ENCODE measurements at regions not wholly inside any gene's neighbourhood (a gene's known extent, or its start where the extent isn't known, plus 50 kb on each side); places are given as distances from the start of the nearest gene placed in this dataset.

DNA sequence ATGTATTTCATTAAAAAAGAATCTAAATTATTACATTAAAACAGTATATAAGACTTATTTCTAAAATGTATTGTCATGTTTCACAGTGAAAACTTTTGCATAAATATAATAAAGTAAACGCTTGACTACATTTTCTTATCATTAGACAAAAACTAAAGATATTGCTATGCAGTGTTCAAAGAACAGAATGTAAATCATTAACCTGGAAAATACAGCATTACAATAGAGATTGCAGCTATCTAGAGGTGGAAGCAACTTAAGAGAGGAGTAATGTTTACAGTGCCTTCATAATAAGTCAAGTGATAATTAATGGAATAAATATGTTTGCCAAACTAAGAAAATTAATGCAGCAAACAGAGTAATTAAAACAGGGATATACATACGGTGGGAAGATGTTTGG is 940.9 kb downstream of the FSTL5 start:
- no peak for DNase-seq

DNA sequence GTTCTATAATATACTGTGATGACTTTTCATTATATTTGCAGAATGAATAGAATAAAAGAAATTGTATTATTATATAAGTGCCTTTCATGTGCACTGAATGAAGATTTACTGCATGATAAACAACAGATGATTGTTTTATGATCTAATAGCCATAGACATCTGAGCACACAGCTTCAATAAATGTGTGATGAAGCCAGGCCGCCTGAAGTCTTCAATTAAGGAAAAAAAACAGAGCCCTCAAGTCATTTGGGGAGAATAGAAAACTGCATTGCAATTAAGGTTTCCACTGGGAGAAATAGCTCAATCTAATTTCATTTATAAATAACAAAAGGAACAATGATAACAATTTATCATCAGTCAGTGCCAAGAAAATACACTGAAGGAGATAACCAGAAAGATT is 955.2 kb downstream of the FSTL5 start:
- DNase-seq: peak in 2 of 3 experiments; percentile 71 to 97

DNA sequence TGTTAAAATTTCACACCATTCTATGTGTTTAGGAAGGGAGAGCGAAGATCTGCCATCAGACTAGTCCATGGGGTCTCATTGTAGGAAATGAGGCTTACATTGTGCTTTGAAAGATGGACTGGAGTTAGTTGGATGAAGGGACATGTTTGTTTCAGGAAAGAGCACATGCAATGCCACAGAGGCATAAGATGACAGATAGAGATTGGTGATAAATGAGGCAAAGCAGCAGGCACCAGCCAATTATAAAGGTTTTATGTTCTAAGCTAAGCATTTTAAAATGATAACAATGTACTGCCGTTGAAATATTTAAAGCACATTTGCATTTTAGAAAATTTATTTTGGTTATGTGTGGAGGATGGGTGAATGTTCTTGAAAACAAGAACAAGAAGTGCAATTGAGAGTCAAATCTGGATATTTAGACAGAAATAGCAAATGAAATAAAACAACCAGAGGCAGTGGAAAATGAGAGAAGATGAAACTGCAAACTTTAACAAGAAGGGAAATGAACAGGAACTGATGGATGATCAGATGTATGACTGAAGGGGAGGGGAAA is 957.2 kb downstream of the FSTL5 start:
- DNase-seq: peak in 2 of 3 experiments; percentile 10 to 62

DNA sequence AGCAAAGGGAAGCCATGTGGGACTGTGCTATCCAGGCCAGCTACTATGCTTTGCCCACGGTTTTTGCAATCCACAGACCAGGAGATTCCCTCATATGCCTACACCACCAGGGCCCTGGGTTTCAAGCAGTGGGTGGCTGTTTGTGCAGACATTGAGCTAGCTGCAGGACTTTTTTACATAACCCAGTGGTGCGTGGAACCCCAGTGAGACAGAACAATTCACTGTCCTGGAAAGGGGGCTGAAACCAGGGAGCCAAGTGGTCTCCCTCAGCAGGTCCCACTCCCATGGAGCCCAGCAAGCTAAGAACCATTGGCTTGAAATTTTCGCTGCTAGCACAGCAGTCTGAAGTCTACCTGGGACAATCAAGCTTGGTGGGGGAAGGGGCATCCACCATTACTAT is 959.9 kb downstream of the FSTL5 start:
- DNase-seq: no peak

DNA sequence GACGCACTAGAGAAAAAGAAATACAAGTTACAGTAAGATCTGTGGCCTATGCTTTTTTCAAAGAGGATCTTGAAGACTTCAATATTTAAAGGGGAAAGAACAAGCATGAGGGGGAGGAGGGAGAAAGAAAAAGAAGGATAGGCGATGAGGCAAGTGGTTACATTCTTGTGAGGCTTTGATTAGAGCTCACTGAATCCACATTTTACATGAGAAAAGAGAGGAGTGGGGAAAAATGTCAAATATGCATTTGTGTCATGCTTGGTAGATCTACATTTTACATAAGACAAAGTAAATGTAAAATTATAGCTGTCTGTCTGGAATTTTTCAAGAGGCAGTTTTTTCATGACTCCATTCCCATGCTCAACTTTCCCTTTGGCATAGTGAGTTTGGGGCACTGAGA is 965.9 kb downstream of the FSTL5 start:
- DNase-seq: no peak

DNA sequence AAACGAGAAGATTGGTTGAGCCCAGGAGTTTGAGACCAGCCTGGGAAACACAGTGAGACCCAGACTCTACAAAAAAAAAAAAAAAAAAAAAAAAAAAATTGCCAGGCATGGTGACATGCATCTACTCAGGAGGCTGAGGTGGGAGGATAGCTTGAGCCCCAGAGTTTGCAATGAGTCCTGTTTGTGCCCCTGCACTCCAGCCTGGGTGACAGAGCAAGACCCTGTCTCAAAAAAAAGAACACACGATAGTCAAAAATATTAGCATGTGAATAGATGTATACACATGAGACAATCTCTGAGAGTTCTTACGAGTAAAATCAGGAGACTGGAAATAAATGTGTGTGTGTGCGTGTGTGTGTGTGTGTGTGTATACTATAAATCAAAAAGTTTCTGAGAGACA is 966.3 kb downstream of the FSTL5 start:
- no peak for DNase-seq

DNA sequence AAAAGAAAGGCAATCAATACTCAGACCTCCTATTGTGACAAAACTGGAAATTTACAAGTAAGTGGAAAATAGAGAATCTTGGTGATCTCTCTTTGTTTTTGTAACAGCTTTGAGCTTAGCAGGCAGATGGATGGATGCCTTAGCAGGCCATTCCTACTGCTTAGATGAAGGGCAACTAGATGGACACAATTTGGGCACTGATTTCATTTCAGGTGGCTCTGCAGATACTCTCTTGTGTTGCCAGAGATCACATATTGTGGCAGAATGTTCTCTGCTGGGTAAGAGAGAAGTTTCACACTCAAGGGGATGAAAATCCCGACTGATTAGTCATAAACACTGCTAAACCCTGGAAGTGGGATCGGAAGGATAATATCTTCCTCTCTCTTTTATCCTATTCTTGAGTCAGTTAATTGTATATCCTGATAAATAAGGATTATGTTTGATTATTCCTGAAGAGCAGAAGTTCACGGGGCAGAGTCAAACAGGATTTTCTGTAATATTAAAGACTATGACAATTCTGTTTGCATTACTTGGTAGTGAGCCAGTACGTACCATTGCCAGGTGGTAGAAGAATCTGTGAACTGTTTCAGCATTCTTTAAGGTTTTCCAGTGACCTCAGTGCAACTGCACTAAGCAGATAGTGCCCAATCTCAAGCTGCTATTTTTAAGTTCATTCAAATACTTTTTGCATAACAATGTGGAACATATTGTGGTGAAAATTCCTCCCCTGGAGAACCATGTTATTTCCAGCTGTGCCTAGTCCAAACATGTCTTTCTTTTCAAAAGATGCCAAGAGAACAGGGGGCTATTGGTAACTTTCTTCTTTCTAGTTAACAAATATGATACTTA is 974.3 kb downstream of the FSTL5 start:
- no peak for DNase-seq

DNA sequence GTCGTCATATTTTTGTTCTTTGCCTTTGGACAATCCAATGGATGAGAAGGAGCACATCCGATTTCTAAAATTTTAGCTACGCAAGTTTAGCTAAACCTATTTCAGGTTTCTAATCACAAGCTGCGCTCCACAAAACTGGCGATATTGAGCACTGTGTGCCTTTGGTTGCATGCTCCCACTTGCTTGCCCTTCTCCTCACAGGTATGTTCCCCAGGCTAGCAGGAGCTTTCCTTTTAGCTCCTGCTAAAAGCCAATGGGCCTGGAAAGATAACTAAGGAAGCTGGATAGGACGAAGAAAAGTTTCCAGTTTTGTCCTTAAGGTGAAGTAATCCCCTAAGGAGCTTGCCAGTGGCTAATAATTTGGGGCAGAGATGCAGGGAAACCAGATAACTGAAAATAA is 975.2 kb downstream of the FSTL5 start:
- no peak for DNase-seq

DNA sequence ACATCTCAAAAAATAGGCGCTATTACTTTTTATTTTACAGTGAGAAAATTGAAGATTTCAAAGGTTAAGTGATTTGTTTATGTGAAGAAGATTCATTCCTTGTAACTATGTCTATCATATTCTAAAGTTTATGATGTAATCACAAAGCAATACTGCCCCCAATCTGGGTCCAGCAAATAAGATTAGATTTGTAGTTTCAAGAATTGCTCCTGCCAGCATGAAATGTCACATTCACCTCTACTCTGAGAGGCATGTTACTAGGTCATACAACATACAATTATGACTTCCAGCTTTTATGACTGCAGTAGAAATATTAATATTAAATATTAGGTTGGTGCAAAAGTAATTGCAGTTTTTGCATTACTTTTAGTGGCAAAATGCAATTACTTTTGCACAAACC is 976.2 kb downstream of the FSTL5 start:
- no peak for DNase-seq

DNA sequence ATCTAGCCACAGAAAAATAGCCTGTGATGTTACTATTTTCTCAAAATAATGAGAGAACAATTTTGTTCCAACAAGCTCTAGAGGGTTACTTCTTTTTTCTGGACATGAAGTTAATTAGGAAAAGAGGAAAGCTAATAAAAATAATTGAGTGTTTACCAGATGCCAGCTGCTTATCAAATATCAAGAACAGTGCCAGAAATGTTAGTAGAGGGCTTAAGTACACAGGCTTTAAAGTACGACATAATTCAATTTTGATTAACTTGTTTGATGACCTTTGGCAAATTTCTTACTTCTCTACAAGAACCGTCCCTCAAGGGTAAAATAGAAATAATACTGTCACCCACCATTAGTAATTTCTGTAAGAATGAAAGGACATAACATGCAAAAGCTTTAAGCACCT is 977.0 kb downstream of the FSTL5 start:
- peak in 2 of 3 experiments; percentile 9 to 77 for DNase-seq

DNA sequence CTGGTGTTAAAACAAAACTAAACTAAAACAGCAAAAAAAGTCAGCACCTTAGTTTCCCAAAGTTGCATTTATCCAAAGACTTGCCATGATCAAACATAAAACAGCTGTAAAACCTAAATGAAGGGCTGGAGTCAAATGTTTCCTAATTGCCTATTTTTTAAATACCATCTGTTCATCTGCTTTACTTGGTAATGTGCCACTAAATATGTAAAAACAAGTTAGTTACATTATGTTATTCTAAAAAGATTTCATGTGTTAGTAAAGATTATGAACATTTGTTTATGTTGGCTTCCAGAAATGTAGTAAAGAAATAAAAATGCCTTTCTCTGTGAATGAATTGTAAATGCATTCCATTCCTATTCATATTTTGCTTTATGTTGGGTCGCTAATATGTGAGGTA is 977.8 kb downstream of the FSTL5 start:
- peak in 1 of 3 experiments; percentile 30 for DNase-seq

DNA sequence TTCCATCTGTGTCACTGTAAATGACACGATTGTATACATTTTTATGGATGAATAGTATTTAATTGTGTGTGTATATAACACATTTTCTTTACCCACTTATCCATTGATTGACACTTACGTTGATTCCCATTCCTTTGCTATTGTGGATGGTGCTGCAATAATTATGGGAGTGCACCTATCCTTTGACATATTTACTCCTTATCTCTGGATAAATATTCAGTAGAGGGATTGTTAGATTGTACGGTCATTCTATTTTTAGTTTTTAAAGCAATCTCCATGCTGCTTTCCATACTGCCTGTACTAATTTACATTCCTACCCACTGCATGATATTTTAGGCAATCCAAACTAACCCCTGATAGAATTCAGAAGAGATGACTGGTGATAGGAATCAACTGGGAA is 980.1 kb downstream of the FSTL5 start:
- no peak for DNase-seq

DNA sequence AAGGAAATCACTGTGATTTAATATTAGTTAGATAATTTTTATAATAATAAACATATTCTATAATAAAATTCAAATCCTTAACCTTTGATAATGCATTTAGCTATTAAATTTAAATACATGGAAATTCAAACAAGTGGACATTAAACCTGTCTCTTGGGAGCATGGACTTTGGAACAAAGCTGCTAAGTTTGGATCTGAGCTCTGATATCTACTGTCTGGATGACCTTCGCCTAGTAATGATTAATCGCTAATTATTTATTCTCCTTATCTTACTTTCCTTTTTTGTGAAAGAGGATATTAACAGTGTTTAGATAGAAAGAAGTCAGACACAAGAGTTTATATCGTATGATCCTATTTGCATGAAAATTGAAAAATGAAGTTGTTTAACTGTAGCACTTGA is 980.9 kb downstream of the FSTL5 start:
- no peak for DNase-seq

DNA sequence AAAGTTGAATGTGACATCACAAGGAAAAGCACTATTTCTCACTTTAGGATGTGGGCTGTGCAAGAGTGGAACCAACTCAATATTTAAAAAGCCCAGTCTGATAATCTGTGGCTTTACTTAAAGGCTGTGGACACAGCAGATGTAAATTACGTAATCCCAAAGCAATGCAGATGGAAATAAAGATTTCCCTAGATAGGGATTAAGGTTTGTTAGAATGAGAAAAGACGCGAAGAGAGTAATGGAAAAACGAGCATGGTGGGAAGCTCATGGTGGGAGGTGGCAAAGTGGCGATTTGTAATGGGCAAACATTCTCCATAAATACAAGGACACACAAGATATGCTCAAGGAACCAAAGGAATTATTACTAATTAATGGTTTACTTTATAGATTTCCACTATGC is 985.5 kb downstream of the FSTL5 start:
- DNase-seq: no peak

DNA sequence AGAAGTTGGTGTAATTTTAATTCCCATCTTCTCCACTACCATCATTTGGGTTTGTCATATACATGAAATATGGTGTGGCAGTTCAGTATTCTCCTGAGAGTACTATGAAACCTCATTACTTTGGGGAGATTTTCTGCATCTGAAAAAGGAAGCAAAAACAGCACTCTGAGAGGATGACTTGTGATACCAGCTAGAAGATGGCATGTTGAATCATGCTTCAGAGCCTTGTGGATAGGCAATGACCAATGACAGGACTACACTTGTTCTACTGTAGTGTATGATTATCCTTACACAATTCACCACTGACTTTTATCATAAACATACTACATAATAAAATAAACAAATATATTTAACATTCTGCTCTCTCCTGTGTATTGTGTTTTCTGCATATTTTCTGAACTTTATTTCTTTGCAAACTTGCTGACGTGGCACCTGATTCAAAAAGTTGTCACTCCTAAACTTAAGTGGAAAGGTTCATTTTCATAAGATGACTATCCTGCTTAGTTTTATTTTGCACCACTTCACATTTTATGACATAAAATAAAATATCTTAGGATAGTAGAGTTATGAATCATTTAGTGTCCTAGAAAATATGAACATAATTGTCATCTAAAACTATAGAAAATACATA is 991.3 kb downstream of the FSTL5 start:
- DNase-seq: no peak

DNA sequence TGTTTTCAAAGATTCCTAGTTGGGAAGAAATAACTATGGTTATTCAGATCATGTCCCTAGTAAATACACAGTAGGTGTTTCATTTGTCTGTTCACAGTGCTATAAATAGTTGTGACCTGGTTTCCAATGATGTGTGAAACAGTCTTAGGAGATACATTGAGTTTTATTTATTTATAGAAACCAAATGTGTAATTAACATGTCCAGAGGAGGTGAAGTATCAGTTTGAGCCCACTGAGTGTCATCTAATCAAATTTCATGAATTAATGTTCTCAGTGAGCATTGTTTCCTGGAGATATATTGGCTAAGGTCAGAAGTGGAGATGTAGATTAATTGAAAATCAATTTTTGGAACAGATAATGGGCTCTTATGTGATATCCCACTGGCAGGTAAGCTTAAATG is 996.3 kb downstream of the FSTL5 start:
- DNase-seq: peak in 2 of 3 experiments; percentile 56 to 95

DNA sequence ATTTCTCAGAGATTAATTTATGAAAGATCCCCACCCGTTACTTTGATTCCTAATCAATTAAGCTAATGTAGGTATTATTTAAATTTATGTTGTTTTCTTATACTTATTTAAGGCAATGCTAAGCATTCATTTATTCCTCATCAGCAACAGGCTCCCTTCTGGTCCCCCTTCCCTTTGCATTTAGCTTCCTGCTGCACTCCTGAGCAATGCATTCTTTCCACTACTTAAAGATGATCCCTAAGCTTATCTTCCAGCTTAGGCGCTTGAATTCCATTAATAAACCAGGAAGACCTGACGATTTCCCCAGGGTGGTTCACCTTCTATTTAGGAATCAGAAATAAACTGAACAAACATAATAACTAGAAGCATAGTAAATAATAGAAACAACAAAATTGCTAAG is 1003.1 kb downstream of the FSTL5 start:
- DNase-seq: no peak

DNA sequence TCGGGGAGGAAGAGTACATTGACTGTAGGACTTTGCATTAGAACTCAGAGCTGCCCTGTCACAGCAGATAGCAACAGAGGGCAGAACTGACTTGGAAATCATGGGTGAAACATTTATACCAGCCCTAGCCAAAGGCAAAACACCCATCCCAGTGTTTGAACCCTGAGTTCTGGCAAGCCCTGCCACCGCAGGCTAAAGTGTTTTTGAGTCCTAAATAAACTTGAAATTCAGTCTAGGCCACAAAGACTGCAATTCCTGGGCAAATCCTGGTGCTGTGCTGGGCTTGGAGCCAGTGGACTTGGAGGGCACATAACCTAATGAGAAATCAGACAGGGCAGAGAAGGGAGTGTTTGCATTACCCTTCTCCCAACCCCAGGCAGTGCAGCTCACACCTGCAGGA is 1015.7 kb downstream of the FSTL5 start:
- no peak for DNase-seq

DNA sequence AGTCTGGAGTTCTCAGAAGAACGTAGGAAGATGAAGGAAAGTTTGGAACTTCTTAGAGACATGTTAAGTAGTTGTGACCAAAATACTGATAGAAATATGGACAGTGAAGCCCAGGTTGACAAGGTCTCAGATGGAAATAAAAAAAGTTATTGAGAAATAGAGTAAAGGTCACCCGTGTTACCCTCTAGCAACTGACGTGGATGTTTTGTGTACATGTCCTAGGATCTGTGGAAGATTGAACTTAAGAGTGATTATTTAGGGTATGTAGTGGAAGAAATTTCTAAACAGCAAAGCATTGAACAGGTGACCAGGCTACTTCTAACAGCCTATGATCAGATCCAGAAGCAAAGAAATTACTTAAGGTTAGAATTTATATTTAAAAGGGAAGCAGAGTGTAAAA is 1020.4 kb downstream of the FSTL5 start:
- DNase-seq: no peak

DNA sequence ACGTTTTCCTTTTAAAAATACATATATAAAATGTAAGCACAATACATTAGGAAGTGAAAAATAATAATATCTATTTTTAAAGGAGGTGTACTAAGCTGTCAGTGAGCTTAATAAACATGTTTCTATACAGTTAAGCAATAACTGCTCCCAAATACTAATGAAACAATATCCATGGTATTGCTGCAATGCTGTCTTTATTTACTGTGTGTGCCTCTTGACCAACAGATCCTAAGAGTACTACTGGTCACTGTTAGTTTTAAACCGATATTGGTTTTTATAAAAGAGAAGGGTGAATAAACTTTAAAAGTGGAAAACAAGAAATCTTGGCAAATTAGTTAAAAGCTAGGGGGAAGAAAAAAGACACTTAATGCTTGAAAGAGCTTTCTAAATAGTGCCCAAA is 1029.0 kb downstream of the FSTL5 start:
- DNase-seq: no peak

DNA sequence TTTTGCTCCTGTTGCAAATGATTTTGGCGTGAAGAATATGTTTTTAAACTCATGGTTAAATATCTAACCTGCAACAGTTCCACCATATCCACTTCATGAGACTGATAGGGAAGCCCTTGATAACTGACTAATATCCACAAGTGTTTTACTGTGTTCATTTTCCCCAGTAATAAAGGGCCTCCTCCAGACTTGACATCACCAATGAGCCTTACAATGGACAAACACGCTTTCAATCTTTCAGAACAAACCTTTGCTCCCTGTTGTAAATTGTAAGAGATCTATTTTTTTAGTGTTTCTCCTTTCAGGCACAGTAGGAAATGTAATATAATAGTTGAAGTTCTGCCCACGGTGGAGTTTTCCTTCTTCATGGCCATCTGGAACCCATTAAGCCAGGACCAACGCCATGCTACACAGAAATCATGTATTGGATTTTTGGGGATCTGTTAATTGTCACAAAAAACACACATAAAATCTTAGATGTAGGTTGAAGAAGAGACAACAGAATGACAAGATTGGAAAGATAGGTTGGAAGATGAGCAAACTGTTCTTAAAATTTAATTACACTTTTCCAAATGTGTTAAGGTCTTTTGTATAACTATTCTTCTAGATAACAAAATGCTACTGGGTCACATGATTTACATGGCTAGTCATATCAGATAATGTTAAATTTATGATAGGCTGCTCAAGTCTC is 1030.1 kb downstream of the FSTL5 start:
- DNase-seq: no peak

DNA sequence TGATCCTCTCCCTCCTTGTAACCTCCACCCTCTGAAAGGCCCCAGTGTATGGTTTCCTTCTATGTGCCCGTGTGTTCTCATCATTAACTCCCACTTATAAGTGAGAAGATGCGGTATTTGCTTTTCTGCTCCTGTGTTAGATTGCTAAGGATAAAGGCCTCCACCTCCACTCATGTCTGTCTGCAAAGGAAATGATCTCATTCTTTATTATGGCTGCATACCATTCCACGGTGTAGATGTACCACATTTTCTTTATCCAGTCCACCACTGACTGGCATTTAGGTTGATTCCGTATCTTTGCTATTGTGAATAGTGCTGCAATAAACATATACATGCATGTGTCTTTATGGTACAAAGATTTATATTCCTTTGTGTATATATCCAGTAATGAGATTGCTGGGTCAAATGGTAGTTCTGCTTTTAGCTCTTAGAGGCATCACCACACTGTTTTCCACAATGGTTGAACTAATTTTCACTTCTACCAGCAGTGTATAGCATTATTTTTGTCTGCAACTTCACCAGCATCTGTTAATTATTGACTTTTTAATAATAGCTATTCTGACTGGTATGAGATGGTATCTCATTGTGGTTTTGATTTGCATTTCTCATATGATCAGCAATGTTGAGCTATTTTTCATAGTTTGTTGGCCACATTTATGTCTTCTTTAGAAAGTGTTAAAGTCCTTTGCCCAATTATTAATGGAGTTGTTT is 1030.9 kb downstream of the FSTL5 start:
- DNase-seq: no peak

DNA sequence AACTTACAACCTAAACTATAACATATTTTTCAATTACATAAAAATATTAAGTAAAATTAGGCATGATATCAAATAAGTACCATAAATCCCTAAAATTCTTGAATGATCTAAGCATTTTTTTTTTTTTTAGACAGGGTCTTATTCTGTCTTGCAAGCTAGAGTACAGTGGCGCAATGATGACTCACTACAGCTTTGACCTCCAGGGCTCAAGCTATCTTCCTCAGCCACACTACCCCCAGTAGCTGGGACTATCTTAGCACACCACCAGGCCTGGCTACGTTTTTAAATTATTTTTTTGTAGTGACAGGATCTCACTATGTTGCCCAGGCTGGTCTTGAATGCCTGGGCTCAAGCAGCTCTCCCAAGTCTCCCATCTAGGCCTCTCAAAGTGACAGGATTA is 1042.3 kb downstream of the FSTL5 start:
- no peak for DNase-seq

Measured in NCI-H1417 (cell line).